GM13977 (cell line): ENCODE measurements at regions not wholly inside any gene's neighbourhood (a gene's known extent, or its start where the extent isn't known, plus 50 kb on each side); places are given as distances from the start of the nearest gene placed in this dataset.
A peak's percentile ranks its signal among the peaks of the same experiment; 100 is the strongest.

Source experiments
- DNase-seq: peaks from one replicate; pipeline ENCODE4 v3.0.0; 2012; ENCODE audit warnings: low spot score
- CTCF ChIP-seq: IDR thresholded peaks from 2 replicates; pipeline ENCODE4 v1.5.1; 2012; ENCODE audit warnings: mild to moderate bottlenecking, control low read depth; ENCODE audit not compliant: insufficient read depth; ENCODE audit errors: extremely low read depth, missing control alignments
- in situ Hi-C: fragments of 300-500 bp; cut with MboI; formaldehyde crosslinking; loops from one replicate; pipeline ENCODE4 v1.12.0; 2022; ENCODE audit warnings: low sequenced_read_pairs, low pct_unique_long_range_greater_than_20kb, mixed read lengths, inconsistent platforms; ENCODE audit not compliant: unreplicated experiment

GRCh38 chr18:43601432-43601831 is 324.1 kb upstream of the SYT4 start:
- in situ Hi-C loops = loop anchor here (25.0 kb wide), 1 partner anchor 1786 kb away; no protein-coding TSS in a partner anchor
- no peak for TF ChIP-seq CTCF
- no peak for DNase-seq

- no peak for DNase-seq
- TF ChIP-seq CTCF = no peak
- in situ Hi-C loops = loop anchor here (25.0 kb wide), 1 partner anchor 1782 kb away; no protein-coding TSS in a partner anchor
Measured at GRCh38 chr18:43605224-43605623, 327.9 kb upstream of the SYT4 start.

- DNase-seq = no peak
- TF ChIP-seq CTCF = no peak
- in situ Hi-C loops = loop anchor here (25.0 kb wide), 1 partner anchor 1781 kb away; no protein-coding TSS in a partner anchor
Measured at GRCh38 chr18:43606795-43607194, 329.5 kb upstream of the SYT4 start.

GRCh38 chr18:43620936-43621335 is 343.6 kb upstream of the SYT4 start:
- peak; percentile 30 for DNase-seq
- in situ Hi-C loops = loop anchor here (25.0 kb wide), 1 partner anchor 1766 kb away; no protein-coding TSS in a partner anchor
- peak; percentile 49 for TF ChIP-seq CTCF

GRCh38 chr18:43622024-43622423 is 344.7 kb upstream of the SYT4 start:
- TF ChIP-seq CTCF = no peak
- in situ Hi-C loops = loop anchor here (25.0 kb wide), 1 partner anchor 1765 kb away; no protein-coding TSS in a partner anchor
- no peak for DNase-seq

GRCh38 chr18:43625582-43625981 is 348.3 kb upstream of the SYT4 start:
- in situ Hi-C loops = no loop called here
- DNase-seq = no peak
- TF ChIP-seq CTCF = no peak
